CD4-positive, alpha-beta T cell treated with Interleukin-4 for 4 hours (primary cell): ENCODE measurements at regions not wholly inside any gene's neighbourhood (a gene's known extent, or its start where the extent isn't known, plus 50 kb on each side); places are given as distances from the start of the nearest gene placed in this dataset.
"Not testable (repeated sequence)": the region's sequence is repeated elsewhere in the genome, so short reads cannot be mapped to it uniquely, and the experiment has no call there.

Experiments used
- DNase-seq: peaks from one replicate; pipeline ENCODE4 v3.0.0-alpha.2; 2020

DNA sequence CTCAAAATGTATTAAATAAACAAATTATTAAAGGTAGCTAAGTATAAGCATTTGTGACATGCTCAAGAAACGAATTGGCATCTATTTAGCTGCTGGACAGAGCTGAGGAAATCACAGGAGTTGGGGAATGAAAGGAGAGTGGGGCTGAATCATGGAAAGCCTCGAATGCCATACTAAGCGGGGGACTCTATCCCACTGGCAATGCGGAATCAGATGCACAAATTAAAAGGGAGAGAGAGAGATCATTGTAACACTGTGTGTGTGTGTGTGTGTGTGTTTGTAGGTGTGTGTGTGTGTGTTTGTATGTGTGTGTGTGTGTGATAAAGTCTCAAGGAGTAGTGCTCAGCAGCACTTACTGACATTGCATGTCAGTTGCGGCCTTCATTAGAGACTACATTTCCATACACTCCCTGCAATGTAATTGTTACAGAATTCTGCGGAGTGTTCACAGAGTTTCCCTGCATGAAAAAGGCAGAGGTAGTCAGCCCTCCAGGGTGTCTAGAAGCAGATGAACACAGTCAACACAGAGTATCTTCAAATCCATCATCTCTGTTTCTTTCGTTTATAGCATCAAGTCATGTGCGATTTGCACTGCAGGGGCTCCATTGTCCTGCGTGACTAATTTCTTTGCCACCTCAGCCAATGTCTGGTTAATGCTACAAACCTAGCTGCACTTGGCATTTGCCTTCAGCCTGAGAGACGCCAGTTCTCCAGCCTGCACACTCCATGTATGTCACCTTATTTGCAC lies 111.7 kb upstream of the CYRIA start:
- no peak for DNase-seq

DNA sequence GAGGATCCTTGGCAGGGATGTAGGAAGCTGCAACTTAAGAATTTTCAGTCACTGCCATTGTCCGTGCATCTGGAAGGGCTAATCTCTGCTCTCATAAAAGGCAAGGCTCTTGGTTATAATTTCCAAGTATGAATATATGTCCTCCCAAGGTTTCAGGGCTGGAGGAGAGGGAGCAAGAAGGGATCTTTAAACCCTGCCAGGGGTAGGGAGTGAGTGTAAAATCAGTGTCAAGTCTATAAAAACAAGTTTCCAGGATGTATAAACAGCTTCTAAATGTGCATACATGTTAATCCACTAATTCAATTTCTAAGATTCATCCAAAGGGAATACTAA lies 110.2 kb upstream of the CYRIA start:
- DNase-seq = no peak

DNA sequence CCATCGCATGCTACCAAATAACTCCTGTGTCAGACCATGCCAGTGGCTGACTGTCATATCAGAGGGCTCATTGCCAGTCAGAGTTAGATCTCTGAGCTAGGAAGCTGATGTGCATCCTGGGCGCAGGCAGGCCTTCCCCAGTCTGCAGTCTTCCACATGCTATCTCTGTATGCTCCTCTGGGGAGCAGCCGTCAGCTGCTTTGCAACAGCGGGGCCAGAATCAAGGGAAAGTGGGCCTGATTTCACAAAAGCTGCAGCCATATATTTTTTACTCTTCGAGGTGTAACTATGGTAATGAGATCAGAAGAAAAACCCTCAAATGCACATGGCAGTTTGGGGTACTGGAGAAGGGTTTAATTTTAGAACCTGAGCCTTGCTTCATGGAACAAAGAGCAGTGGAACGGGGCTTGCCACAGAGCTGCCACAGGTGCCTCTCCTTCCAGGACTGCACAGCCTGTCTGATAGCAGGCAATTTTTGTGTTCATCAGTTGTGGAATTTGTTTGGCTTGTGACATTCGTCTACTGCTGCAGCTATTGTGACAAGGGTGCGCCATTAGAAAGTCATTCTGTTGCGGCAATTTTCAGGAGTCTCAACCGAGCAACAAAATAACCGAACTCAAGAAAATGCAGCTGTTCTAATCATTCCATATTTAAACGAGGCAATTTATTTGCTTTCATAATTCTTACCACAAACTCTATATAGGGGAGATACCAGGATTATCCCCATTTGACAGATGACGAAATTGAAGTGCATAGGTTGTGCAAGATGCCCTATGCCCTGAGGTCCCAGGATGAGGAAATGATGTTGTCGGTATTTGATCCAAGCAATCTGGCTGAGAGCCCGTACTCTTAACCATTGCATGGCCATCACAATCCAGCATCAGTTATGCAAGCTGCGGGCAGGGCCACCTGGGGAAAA lies 109.6 kb upstream of the CYRIA start:
- DNase-seq = no peak

DNA sequence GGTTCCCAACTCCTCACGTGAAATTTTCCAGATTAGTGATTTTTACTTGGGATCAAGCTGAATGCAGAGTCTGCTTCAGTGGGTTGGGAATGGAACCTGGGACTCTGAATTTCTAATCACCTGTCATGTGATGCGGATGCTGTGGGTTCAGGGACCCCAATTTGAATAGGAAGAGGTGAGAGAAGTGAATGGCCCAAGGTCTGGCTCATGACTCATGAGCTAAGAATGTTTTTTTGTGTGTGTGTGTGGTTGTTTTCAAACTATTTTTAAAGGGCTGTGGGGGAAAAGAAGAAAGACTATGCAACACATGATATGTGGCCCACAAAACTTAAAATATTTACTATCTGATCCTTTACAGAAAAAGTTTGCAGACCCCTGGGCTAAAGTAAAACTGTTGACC lies 108.5 kb upstream of the CYRIA start:
- no peak for DNase-seq

DNA sequence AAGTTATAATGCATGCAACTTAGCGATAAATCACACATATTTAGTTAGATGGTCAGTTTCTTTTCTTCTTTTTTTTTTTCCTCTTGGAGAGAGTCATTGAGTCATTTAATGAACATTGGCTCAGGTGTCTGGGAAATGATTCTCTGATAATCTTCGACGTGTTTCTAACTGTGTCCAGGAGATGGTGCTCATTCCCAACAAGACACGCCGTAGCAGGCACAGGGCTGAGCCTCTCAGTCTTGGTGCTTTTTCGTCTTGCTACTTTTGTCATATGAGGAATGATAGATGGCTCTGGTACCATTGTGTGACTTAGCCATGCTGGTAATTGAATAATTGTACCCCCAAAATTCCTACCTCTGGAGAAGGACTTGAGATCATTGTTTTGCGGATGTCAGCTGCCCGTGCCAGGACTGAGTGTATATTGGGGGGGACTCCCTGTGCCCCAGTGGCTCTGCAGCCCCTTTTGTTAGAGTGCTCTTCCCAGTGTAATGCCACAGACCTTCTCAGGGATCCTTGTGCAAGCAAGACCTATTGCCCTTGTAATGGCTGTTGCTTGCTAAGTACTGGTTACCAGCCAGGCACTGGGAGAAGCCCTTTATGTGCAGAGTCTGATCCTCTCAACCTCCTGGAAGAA lies 107.6 kb upstream of the CYRIA start:
- no peak for DNase-seq

DNA sequence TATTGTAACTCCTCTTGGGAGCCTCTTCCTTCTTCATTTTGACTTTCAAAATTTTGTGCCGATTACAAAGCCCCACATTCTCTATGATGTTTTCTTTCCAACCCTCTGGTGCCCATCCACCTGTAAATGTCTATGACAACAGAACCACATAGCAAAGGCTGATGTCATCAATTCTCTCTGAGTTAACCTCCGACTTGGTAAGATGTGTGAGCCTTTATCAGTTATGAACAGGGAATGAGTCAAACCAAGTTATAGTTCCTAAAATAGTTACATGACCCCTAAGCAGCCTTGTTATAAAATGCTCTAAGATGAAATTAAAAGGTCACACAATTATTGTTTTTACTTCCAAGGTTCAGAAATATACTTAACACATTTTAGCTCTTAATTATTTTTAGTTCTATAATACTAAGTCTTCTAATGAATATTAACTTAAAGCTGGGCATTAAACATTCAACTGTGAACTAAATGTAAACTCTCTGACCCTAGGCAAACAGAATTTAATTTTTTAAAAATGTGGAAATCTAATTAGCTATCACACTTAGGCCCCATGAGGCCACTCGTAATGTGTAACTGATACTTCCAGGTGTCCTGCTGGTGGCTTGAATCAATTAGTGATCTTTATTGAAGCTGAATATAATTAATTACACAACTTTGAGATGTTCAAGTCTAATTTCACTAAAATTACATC lies 102.3 kb upstream of the CYRIA start:
- no peak for DNase-seq

DNA sequence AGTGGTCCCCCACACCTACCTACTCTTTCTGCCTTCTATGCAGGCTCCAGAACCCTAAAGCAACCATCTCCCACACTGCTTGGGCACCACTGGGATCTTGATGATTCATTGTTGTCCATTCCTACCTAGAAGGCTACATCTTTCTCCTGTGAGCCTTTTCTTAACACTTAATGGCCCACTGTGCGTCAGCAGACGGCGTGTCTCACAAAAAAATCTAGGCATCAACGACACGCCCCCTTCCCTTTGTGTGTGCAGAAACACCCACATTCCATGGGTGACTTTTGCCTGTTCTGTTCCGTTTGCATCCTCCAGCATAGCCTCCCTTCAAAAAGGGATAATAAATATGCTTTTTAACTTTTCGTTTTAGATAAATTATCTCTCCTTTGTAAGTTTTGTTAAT lies 99.7 kb upstream of the CYRIA start:
- no peak for DNase-seq

DNA sequence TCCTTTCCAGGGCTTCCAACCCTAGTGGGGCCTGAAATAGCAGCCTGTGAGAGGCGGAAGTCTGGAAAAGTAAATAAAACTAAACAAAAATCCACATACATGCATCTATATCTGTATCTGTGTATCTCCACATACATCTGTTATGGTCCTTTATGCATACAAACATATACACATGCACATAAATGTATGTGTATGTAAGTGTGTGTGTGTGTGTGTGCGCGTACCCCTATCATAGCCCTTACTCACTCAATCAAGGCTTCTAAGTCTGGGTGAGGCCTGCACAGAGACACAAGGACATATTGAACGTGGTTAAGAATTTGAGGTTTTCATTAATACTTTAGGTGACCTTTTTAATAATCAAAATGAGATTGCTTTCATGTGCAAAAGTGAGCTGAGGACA lies 98.9 kb upstream of the CYRIA start:
- no peak for DNase-seq

DNA sequence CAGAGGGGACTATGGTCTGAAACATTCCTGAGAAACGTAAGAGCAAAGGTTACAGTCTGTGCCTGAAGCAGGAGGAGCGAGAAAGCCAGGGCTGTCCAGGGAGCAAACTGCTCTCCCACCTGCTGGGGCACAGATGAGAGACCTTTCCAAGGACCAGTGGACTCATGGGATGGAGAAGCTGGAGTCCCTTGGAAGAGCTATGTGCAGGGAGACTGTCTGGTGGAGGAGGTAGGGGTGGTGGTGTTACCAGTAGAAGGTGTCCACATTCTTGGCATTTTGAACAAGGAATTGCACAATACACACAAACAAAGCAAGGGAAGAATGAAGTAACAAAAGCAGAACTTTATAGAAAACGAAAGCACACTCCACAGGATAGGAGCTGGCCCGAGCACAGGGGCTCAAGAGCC lies 97.9 kb upstream of the CYRIA start:
- no peak for DNase-seq

DNA sequence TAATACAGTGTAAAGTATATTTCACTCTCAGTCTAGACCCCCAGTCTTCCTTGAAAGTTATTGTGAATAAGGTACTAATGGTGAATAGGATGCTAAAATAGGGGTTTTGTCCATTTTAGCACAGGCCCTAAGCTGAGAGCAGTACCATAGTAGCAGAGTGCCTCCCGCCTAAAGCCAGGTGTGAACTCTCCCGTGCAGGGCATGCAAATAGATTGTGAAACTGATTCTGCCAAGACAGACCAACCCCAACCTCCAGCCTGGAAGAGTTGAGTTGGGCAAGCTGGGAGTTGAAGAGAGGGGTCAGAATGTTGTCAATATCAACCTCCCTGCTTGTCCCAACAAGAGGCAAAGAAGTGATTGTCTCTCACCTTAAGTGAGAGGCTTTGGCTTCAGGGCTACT lies 97.4 kb upstream of the CYRIA start:
- no peak for DNase-seq

DNA sequence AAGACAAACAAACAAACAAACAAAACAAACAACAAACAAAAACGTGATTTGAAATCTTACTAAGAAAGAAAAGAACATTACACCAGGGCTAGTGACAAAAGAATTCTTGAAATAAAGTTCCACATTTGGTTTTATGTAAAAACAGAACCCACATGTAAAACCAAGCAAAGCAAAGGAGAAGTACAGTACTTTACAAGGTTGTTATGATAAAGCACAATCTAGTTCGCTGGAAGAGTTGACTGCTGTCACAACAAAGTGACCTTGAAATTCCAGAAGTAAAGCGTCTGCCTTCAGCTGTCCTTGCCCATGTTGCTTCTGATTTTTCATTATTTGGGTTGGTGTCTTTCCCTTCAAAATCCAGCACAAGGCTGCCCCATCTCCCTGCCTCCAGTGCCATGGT lies 94.8 kb upstream of the CYRIA start:
- no peak for DNase-seq

DNA sequence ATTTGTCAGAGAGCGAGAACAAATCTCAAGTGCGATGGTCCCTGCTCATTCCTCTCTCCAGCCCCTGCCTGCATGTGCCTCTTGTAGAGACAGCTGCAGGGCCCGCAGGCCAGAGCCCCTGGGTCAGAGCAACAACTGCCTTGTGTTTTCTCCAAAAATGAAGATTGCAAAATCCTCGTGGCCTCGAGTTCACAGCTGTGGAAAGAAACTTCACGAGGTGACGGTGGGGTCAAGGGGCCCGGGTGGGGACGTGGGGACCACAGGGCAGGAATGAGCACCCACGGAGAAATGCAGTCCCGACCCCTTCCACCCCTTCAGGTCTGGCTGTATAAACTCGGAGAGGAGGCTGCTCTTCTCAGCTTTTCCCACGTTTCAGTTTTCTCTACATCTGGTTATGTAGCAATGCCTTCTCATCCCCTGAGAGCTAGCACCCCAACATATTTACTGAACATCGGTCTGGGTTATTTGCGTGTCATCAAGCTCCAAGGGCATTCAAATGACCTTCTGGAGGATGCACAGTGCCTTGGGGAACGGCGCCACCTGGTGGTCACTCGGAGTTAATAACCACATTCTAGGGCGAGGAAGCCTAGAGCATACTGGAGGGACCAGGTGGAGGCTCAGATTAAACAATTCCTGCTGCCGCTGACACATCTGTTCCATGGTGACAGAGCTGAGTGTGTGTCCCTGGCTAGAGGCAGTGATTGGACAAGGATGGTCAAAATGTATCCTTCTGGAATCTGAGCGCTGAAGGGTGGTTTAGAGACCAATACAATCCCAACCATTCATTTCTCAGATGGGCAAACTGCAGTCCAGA lies 91.4 kb upstream of the CYRIA start:
- peak; percentile 46 for DNase-seq

DNA sequence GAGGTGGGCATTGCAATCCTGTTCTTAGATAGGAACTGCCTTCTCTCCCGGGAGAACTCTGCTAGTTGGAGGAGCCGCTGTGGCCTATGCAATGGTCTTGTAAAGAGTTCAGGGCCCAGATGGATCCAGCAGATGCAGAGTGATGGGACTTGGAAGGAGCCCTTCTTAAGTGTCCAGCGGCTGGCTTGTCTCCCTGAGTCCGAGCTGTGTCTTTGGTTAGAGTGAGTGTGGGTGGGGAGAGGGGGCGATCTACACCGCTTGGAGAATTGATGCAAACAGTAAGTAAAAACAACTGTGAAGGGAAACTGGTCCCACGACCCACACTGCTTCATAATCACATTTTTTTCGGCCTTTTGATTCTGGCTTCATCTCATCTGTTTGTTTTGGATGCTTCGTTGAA lies 89.8 kb upstream of the CYRIA start:
- no peak for DNase-seq

DNA sequence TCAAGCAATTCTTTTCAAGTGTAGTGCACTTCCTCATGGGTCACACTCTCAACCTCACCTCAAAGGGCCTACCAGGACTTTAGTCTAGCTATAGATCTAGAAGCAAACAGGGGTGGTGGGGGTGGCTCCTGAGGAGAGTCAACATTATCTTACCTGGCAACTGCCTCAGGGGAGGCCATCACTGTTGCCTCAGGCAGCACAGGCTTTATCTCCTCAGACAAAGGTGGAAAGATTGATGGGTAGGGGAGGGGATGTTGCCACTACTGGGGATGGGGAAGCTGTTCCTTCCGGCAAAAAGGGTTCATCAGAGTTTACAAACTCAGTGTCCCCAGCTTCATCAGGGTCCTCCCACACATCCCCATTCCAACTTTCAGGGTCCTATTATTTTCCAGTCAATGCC lies 87.4 kb upstream of the CYRIA start:
- DNase-seq = not testable (repeated sequence)

DNA sequence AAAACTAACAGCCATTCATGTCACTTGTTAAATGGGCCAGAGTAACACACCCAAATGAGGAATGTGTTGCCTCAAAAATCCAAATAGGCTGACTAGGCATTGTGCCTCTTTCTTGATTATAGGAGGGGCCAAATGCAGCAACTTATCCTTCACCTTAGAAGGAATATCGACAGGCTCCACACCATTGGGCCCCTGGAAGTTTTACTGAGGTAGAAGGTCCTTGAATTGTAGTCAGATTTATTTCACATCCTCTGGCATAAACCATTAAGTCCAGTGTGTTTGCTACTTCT lies 85.2 kb upstream of the CYRIA start:
- not testable (repeated sequence) for DNase-seq

DNA sequence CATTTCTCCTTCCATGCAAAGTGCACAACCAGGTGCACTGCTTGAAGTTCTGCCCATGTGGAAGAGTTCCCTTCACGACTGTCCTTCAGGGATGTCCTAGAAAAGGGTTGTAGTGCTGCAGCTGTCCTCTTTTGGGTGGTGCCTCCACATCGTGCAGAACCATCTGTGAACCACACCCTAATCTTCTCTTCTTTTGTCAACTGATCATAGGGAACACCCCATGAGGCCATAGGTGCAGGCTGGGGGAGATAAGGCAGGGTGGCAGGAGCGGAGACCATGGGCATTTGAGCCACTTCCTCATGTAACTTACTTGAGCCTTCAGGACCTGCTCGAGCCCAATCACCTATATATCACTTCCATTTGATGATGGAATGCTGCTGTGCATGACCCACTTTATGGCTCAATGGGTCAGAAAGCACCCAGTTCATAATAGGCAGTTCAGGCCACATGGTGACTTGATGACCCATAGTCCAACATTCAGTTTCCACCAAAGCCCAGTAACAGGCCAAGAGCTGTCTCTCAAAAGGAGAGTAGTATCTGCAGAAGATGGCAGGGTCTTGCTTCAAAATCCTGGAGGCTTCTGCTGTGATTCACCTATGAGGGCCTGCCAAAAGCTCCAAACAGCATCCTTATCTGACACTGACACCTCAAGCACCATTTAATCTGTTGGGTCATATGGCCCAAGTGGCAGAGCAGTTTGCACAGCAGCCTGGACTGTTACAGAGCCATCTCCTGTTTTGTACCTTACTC lies 84.7 kb upstream of the CYRIA start:
- DNase-seq = no peak

DNA sequence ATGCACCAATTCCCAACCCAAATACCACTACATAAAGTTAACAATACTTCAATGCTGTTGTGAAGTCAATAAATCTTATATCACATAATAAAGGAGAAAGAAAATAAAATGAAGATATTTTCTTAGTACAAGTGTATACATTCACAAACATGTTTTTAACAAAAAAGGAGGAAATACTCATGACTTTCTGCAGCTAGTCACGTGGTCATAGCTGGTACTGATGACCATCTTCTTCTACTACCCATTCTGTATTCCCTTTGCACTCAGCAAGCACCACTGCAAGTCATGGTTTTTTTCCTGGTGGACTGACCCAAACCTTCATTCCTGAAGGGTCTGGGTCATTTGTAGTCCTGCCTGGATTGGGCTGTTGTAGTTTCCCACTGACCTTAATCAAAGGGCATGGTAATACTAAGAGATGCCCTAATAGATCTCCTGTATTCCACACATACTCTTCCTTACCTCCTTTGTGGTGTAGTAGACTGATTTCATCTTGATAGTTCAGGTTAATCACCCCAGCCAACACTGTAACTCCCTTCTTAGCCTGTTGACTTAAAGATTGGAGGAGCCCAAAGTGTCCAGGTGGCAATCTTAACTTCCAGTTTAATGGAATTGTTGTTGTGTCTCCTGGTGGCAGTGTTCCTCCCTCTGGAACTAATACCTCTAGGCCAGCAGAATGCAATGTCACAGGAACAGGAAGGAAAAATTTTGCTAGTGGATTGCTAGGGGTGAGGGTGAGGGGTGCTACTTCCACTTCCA lies 83.1 kb upstream of the CYRIA start:
- DNase-seq = not testable (repeated sequence)

DNA sequence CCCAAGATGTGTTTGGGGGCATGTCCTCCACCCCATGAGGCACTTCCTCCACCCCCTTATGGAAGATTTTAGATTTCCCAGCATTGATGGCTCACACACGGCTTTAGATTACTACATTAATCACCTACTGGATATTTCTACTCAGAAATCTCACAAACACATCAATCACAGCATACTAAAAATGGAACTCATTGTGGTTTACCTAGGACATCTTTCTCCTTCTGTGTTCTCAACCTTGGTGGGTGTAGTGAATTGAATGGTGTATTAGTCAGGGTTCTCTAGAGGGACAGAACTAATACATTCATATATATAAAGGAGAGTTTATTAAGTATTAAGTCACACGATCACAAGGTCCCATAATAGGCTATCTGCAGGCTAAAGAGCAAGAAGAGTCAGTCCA lies 82.1 kb upstream of the CYRIA start:
- DNase-seq = no peak

DNA sequence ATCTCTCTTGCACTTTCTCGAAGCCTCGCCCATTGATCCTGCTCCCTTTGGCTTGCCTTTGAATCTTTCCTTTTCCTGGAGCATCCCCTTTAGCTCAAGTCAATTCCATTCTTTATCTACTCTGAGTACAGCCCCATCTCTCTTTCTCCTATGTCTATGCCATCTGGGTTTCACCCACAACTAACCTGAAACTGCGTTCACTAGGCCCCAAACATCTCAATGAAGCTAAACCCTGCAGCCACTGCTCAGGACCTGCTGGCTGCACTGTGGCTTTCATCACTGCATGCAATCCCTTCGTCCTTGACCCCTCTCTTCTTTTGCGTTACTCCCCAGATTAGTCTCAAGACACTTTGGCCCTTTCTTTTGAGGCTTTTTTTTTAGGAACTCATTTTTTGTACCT lies 81.6 kb upstream of the CYRIA start:
- no peak for DNase-seq

DNA sequence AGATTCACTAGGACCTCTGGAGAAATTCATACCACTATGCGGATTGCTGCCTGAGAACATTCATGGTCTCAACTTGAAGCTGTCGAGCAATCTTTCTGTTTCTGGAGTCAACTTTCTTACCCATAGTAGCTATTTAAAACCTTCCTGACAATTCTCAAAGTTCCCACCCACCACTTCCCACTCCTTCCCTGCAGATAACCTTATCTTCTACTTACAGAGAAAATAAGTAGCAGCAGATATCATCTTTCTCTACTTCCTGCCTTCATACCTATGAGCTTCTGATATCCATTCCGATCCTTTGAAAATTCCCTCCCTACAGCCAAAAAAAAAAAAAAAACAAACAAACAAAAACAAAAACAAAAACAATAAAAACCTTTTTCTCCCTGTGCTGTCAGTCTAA lies 81.2 kb upstream of the CYRIA start:
- DNase-seq = no peak

DNA sequence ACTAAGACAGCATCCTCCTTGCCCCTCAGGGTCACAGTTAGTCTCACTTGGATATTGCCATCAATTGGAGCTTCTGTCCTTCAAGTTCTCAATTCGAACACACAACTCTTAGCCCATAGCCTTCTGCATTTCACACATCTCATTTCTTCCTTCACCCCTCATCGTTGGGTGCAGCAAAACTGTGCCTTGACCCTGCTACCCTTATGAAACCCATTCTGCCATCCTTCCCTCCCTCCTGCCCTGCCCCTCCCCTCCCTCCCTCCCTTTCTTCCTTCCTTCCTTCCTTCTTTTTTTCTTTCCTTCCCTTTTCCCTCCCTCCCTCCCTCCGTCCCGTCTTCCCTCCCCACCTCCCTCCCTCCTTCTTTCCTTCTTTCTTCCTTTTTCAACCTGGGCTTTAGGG lies 80.7 kb upstream of the CYRIA start:
- no peak for DNase-seq
